Uterus (tissue), 3 donors: ENCODE measurements at regions not wholly inside any gene's neighbourhood (a gene's known extent, or its start where the extent isn't known, plus 50 kb on each side); places are given as distances from the start of the nearest gene placed in this dataset.

Experiments used
- DNase-seq, 2 donors: peaks; one replicate each; pipeline ENCODE4 v3.0.0-alpha.2; 2019 to 2020
- H3K27ac ChIP-seq, 2 donors: fragments of 200-600 bp; sonication (generic); 1 replicate in 1 of 2; 2 replicates in 1 of 2; pipeline ENCODE4 v1.5.1; 2016 to 2018
- H3K27me3 ChIP-seq, 2 donors: fragments of 200-600 bp; sonication (generic); one replicate each; pipeline ENCODE4 v1.5.1; 2018 to 2019; ENCODE audit warnings: control low read depth in 1 of 2
- H3K36me3 ChIP-seq, 2 donors: fragments of 200-600 bp; sonication (generic); one replicate each; pipeline ENCODE4 v1.5.1; 2019; ENCODE audit warnings: control low read depth in 1 of 2
- H3K4me1 ChIP-seq, 2 donors: fragments of 200-600 bp; sonication (generic); one replicate each; pipeline ENCODE4 v1.5.1; 2018 to 2019; ENCODE audit warnings: control low read depth in 1 of 2
- H3K4me3 ChIP-seq, 2 donors: fragments of 200-600 bp; sonication (generic); 1 replicate in 1 of 2; 2 replicates in 1 of 2; pipeline ENCODE4 v1.5.1; 2018 to 2019; ENCODE audit warnings: mild to moderate bottlenecking in 1 of 2
- H3K9me3 ChIP-seq, 2 donors: fragments of 200-600 bp; sonication (generic); one replicate each; pipeline ENCODE4 v1.5.1; 2019; ENCODE audit warnings: control low read depth in 1 of 2
- CTCF ChIP-seq, 4 experiments: fragments of 200-600 bp in 2 of 4; fragments of 450-650 bp in 2 of 4; sonication (generic) in 2 of 4; IDR thresholded peaks; one replicate each; pipeline ENCODE4 v1.5.1; 2016 to 2019; ENCODE audit warnings: antibody characterized with exemption in 4 of 4, mild to moderate bottlenecking in 2 of 4, moderate library complexity in 1 of 4
- POLR2A ChIP-seq, 2 donors: fragments of 450-650 bp; IDR thresholded peaks; one replicate each; pipeline ENCODE4 v1.6.1; 2016; ENCODE audit warnings: antibody characterized with exemption in 2 of 2, mild to moderate bottlenecking in 1 of 2, moderate library complexity in 1 of 2
- intact Hi-C: fragments of 100-400 bp; cut with DNase I; formaldehyde crosslinking; loops from one replicate; pipeline ENCODE4 v1.15.1; 2023; ENCODE audit warnings: low total_unique reads
- donor health status: DM: yes; HTN: yes; CAD: no.

DNA sequence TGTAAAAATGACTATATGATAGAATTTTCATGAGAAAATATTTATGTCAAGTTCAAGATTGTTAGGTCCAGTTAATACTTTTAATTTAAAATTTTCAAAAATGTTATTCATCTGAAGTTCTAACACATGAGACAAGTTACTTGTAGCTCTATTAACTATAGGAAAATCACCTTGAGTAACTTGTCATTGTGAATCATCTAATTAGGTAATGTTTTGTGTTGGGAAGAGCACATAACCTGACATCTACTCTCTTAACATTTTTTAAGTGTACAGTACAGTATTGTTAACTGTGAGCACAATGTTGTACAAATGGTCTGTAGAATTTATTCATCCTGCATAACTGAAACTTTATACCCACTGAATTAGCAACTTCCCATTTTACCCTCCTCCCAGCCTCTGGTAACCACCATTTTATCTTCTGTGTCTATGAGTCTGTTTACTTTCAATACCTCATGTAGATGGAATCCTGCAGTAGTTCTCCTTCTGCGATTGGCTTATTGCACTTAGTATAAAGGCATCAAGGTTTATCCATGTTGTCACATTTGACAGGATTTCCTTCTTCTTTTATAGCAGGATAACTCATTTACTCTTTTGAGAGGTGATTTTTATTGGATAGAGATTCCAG lies 54.6 kb downstream of the ARL4A start:
- intact Hi-C loops = no loop called here
- Histone ChIP-seq H3K4me1 (no peaks in the 10 kb centered on the region), H3K27me3 (no peaks in the 10 kb centered on the region), H3K27ac (no peak overlapping the region), H3K4me3 (no peak overlapping the region), H3K36me3 (no peaks in the 10 kb centered on the region), H3K9me3 (no peaks in the 10 kb centered on the region)
- TF ChIP-seq CTCF (IDR thresholded peaks at IDR 0.05) (no peak), POLR2A (IDR thresholded peaks at IDR 0.05) (no peak)
- no peak for DNase-seq

- Histone ChIP-seq H3K36me3 (no peaks in the 10 kb centered on the region), H3K4me1 (no peaks in the 10 kb centered on the region), H3K4me3 (no peak overlapping the region), H3K27me3 (no peaks in the 10 kb centered on the region), H3K27ac (no peak overlapping the region), H3K9me3 (no peaks in the 10 kb centered on the region)
- intact Hi-C loops = no loop called here
- no peak for DNase-seq
- TF ChIP-seq POLR2A (IDR thresholded peaks at IDR 0.05) (no peak), CTCF (IDR thresholded peaks at IDR 0.05) (no peak)
These were observed 58.8 kb downstream of the ARL4A start for GRCh38 chr7:12746211-12746610.

- Histone ChIP-seq H3K9me3 (no peaks in the 10 kb centered on the region), H3K36me3 (no peaks in the 10 kb centered on the region), H3K4me1 (no peaks in the 10 kb centered on the region), H3K27ac (no peak overlapping the region), H3K27me3 (no peaks in the 10 kb centered on the region), H3K4me3 (no peak overlapping the region)
- DNase-seq = no peak
- intact Hi-C loops = no loop called here
- TF ChIP-seq POLR2A (IDR thresholded peaks at IDR 0.05) = no peak
- no peak for TF ChIP-seq CTCF (IDR thresholded peaks at IDR 0.05)
These were observed 60.4 kb downstream of the ARL4A start for GRCh38 chr7:12747687-12748306.

DNA sequence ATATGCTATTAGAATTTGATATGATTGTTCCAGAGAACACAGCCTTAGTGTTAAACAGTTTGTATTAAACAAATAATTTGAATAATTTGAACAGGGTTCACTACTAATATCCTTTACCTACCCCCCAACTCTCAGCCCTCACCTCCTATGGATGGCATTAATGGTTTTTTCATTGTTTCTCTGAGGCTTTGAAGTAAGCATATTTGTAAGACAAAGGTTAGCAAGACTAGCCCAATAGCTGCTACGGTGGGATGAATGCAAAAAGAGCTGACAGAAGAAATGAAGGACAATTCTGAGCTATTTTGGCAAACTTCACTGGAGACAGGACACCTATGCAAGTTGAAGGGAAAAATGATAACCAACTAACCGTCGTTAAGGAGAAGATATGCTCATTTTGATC lies 61.6 kb downstream of the ARL4A start:
- no peak overlapping the region for H3K27ac ChIP-seq

More for the DNA sequence above, 61.6 kb downstream of the ARL4A start:
- TF ChIP-seq CTCF (IDR thresholded peaks at IDR 0.05) (no peak), POLR2A (IDR thresholded peaks at IDR 0.05) (no peak)
- intact Hi-C loops = no loop called here
- DNase-seq = no peak
- H3K4me3 ChIP-seq = no peak overlapping the region
- H3K4me1 ChIP-seq = no peaks in the 10 kb centered on the region
- no peaks in the 10 kb centered on the region for H3K36me3 ChIP-seq
- H3K9me3 ChIP-seq = no peaks in the 10 kb centered on the region
- no peaks in the 10 kb centered on the region for H3K27me3 ChIP-seq
